ENCODE measurements at regions not wholly inside any gene's neighbourhood (a gene's known extent, or its start where the extent isn't known, plus 50 kb on each side); places are given as distances from the start of the nearest gene placed in this dataset.

DNA sequence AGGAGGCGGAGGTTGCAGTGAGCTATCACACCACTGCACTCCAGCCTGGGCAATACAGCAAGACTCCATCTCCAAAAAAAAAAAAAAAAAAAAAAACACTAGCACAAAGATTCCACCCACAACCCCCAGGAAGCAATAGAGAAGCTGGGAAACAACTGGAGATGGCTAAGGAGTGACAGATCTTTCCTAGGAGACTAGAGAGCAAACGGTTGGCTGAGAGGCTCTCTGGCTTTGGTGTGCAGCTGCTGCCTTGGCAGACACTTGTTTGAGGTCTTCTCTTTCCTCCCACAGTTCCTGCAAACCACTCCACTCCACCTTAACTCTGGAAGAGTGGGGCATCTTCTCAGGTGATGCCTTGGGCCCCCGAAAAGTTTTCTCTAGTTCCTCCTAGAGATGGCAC, 78.5 kb upstream of the LANCL2 start:
- TF ChIP-seq EZH2phosphoT487 (IDR thresholded peaks at IDR 0.05; ENCODE audit: unreplicated experiment) (no peak), CTCF (conservative IDR thresholded peaks at IDR 0.05; ENCODE audit: low read depth in 2 of 2) (no peak), ZNF114 (CRISPR knock-in tag; IDR thresholded peaks at IDR 0.05) (no peak), CREB1 (CRISPR knock-in tag; IDR thresholded peaks at IDR 0.05; ENCODE audit: low read depth) (no peak), EZH2 (IDR thresholded peaks at IDR 0.05; ENCODE audit: low read depth, unreplicated experiment) (no peak), POLR2AphosphoS5 (IDR thresholded peaks at IDR 0.05; ENCODE audit: low read depth) (no peak)
